Spleen (tissue), 11 donors: ENCODE measurements at regions not wholly inside any gene's neighbourhood (a gene's known extent, or its start where the extent isn't known, plus 50 kb on each side); places are given as distances from the start of the nearest gene placed in this dataset.

Experiments used
- DNase-seq: peaks from one replicate; pipeline ENCODE4 v3.0.0-alpha.2; 2020
- H3K27ac ChIP-seq, 8 donors: fragments of 200-600 bp; sonication (generic) in 7 of 8; 1 replicate in 4 of 8; 2 replicates in 4 of 8; pipeline versions ENCODE4 v1.5.0 to v1.8.0; 2016 to 2021; ENCODE audit warnings: inconsistent platforms in 4 of 8, mild to moderate bottlenecking in 4 of 8, moderate library complexity in 1 of 8
- H3K27me3 ChIP-seq, 7 donors: fragments of 200-600 bp; sonication (generic) in 6 of 7; replicated peaks in 1 of 7; 1 replicate in 4 of 7; 2 replicates in 3 of 7; pipeline versions ENCODE4 v1.5.0 to v1.8.0; 2016 to 2021; ENCODE audit warnings: inconsistent platforms in 3 of 7, mild to moderate bottlenecking in 1 of 7
- H3K36me3 ChIP-seq, 6 donors: fragments of 200-600 bp; sonication (generic) in 5 of 6; 1 replicate in 4 of 6; 2 replicates in 2 of 6; pipeline versions ENCODE4 v1.5.0 to v1.8.0; 2016 to 2021; ENCODE audit warnings: inconsistent platforms in 2 of 6
- H3K4me1 ChIP-seq, 6 donors: fragments of 200-600 bp; sonication (generic) in 5 of 6; 1 replicate in 3 of 6; 2 replicates in 3 of 6; pipeline versions ENCODE4 v1.5.0 to v1.8.0; 2016 to 2021; ENCODE audit warnings: inconsistent platforms in 3 of 6
- H3K4me3 ChIP-seq, 8 donors: fragments of 200-600 bp; sonication (generic) in 7 of 8; 1 replicate in 4 of 8; 2 replicates in 4 of 8; pipeline versions ENCODE4 v1.5.0 to v1.8.0; 2016 to 2021; ENCODE audit warnings: inconsistent platforms in 4 of 8, mild to moderate bottlenecking in 4 of 8, moderate library complexity in 2 of 8
- H3K9me3 ChIP-seq, 8 donors: fragments of 200-600 bp; sonication (generic) in 7 of 8; 1 replicate in 4 of 8; 2 replicates in 4 of 8; pipeline versions ENCODE4 v1.5.0 to v1.8.0; 2016 to 2021; ENCODE audit warnings: inconsistent platforms in 4 of 8
- CTCF ChIP-seq, 11 experiments: fragments of 200-600 bp in 7 of 11; fragments of 450-650 bp in 4 of 11; sonication (generic) in 4 of 11; IDR thresholded peaks in 8 of 11; conservative IDR thresholded peaks in 3 of 11; 1 replicate in 7 of 11; 2 replicates in 4 of 11; pipeline versions ENCODE4 v1.4.0 to v1.8.0; 2016 to 2021; ENCODE audit warnings: antibody characterized with exemption in 11 of 11, inconsistent platforms in 4 of 11, mild to moderate bottlenecking in 1 of 11
- POLR2A ChIP-seq, 3 donors: fragments of 450-650 bp; IDR thresholded peaks; one replicate each; pipeline ENCODE4 v1.5.1; 2017; ENCODE audit warnings: antibody characterized with exemption in 3 of 3, mild to moderate bottlenecking in 1 of 3
- POLR2AphosphoS5 ChIP-seq, 3 donors: sonication (generic); formaldehyde crosslinking; IDR thresholded peaks; one replicate each; pipeline ENCODE4 v1.5.1; 2017; ENCODE audit warnings: antibody characterized with exemption in 3 of 3
- WGBS, 5 donors: extraction: QIAGEN DNeasy Blood & Tissue Kit in 3 of 5; methylation state at CpG; one replicate each; pipeline versions ENCODE4 v1.1.5 to v1.1.7; 2013 to 2018; 5-methylcytosine and 5-hydroxymethylcytosine counted together
- intact Hi-C: fragments of 100-400 bp; cut with DNase I; formaldehyde crosslinking; loops from one replicate; pipeline ENCODE4 v1.15.0; 2023; ENCODE audit warnings: low total_unique reads
- donor health status: healthy with polysubstance abuse.
- donor health status: DM: no; HTN: no; CAD: no; lungs with moderate emphysema.
- donor health status: DM: no; HTN: no; CAD: no.
- donor health status: Bipolar disorder and iron deficiency.
- donor health status: healthy.
- donor health status: DM: no; HTN: no; CAD: no.
- donor health status: DM: yes; HTN: yes; CAD: no.

GRCh38 chr11:134850566-134850965 is 438.5 kb upstream of the B3GAT1 start:
- no peaks in the 10 kb centered on the region for H3K9me3 ChIP-seq
- intact Hi-C loops: no loop called here
- H3K4me1 ChIP-seq: no peaks in the 10 kb centered on the region
- no peak for TF ChIP-seq POLR2AphosphoS5 (IDR thresholded peaks at IDR 0.05)
- no peak for TF ChIP-seq POLR2A (IDR thresholded peaks at IDR 0.05)
- TF ChIP-seq CTCF (IDR thresholded peaks at IDR 0.05 in 8 of 11, conservative IDR thresholded peaks at IDR 0.05 in 3 of 11): no peak
- DNase-seq: no peak
- no peak overlapping the region for H3K4me3 ChIP-seq
- WGBS, 5 donors: 27 to 44% (median 33%) methylated on average over 2 of the region's 2 CpGs
- no peak overlapping the region for H3K27ac ChIP-seq
- H3K27me3 ChIP-seq: peaks cover 0 to 33% (median 0%) of the 10 kb centered on the region in 7 donors
- no peaks in the 10 kb centered on the region for H3K36me3 ChIP-seq

GRCh38 chr11:134849833-134850232 is 437.8 kb upstream of the B3GAT1 start:
- Histone ChIP-seq H3K4me1 (no peaks in the 10 kb centered on the region), H3K27ac (no peak overlapping the region), H3K36me3 (no peaks in the 10 kb centered on the region), H3K27me3 (peaks cover 0 to 30% (median 0%) of the 10 kb centered on the region in 7 donors), H3K4me3 (no peak overlapping the region), H3K9me3 (no peaks in the 10 kb centered on the region)
- TF ChIP-seq POLR2A (IDR thresholded peaks at IDR 0.05): no peak
- no peak for TF ChIP-seq CTCF (IDR thresholded peaks at IDR 0.05 in 8 of 11, conservative IDR thresholded peaks at IDR 0.05 in 3 of 11)
- no peak for TF ChIP-seq POLR2AphosphoS5 (IDR thresholded peaks at IDR 0.05)
- DNase-seq: no peak
- intact Hi-C loops: no loop called here
- WGBS, 5 donors: 74 to 83% (median 80%) methylated on average over 3 of the region's 3 CpGs

- Histone ChIP-seq H3K4me3 (no peak overlapping the region), H3K9me3 (no peaks in the 10 kb centered on the region), H3K27me3 (peaks cover 0 to 25% (median 0%) of the 10 kb centered on the region in 7 donors), H3K36me3 (no peaks in the 10 kb centered on the region), H3K4me1 (no peaks in the 10 kb centered on the region), H3K27ac (no peak overlapping the region)
- DNase-seq: peak; percentile 66
- WGBS, 5 donors: 60 to 78% (median 65%) methylated on average over 11 to 17 of the region's 17 CpGs
- TF ChIP-seq CTCF (IDR thresholded peaks at IDR 0.05 in 8 of 11, conservative IDR thresholded peaks at IDR 0.05 in 3 of 11) (no peak), POLR2A (IDR thresholded peaks at IDR 0.05) (no peak), POLR2AphosphoS5 (IDR thresholded peaks at IDR 0.05) (no peak)
- intact Hi-C loops: no loop called here
These were observed 435.2 kb upstream of the B3GAT1 start for GRCh38 chr11:134847083-134847715.

- Histone ChIP-seq H3K4me1 (no peaks in the 10 kb centered on the region), H3K27me3 (peaks cover 0 to 26% (median 0%) of the 10 kb centered on the region in 7 donors), H3K36me3 (no peaks in the 10 kb centered on the region), H3K4me3 (no peak overlapping the region), H3K27ac (no peak overlapping the region), H3K9me3 (no peaks in the 10 kb centered on the region)
- DNase-seq: no peak
- WGBS, 5 donors: 67 to 78% (median 68%) methylated on average over 10 to 11 of the region's 11 CpGs
- no peak for TF ChIP-seq POLR2AphosphoS5 (IDR thresholded peaks at IDR 0.05)
- TF ChIP-seq POLR2A (IDR thresholded peaks at IDR 0.05): no peak
- TF ChIP-seq CTCF (IDR thresholded peaks at IDR 0.05 in 8 of 11, conservative IDR thresholded peaks at IDR 0.05 in 3 of 11): no peak
- intact Hi-C loops: no loop called here
These were observed 434.5 kb upstream of the B3GAT1 start for GRCh38 chr11:134846328-134847082.
